HG02981 (cell line): ENCODE measurements at regions not wholly inside any gene's neighbourhood (a gene's known extent, or its start where the extent isn't known, plus 50 kb on each side); places are given as distances from the start of the nearest gene placed in this dataset.

Experiments
- ATAC-seq: cut with Tn5 transposase; IDR thresholded peaks from one replicate; pipeline ENCODE4 v1.9.1; 2021; ENCODE audit warnings: mild to moderate bottlenecking, moderate library complexity; ENCODE audit not compliant: unreplicated experiment

DNA sequence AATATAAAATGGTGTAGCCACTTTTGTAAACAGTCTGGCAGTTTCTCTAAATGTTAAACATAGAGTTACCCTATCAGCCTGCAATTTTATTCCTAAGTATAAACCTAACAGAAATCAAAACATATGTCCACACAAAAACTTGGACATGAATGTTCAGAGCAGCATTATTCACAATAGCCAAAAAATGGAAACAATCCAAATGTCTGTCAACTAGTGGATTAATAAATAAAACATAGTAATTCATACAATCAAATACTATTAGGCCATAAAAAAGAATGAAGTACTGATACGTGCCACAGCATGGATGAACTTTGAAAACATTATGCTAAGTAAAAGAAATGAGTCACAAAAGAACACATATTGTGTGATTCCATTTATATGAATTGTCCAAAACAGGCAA is 196.5 kb downstream of the NUAK1 start:
- no peak for ATAC-seq

DNA sequence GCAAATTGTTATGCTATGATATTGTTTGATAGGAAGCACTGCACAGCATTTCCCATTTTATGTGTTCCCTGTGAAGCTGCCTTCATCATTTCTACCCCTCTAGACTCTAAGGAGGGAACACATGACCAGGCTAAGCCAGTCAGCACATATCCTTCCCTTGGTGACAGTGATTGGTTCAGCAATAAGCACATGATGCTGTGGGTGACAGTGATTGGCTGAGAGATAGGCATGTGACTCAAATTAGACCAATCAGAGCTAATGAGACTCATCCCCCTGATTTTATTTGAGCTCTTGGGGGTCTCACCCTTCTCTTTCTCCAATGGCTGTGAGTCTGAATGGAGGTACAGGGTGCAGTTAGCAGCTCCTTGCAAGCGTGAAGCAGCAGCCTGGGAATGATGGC is 195.2 kb downstream of the NUAK1 start:
- no peak for ATAC-seq

DNA sequence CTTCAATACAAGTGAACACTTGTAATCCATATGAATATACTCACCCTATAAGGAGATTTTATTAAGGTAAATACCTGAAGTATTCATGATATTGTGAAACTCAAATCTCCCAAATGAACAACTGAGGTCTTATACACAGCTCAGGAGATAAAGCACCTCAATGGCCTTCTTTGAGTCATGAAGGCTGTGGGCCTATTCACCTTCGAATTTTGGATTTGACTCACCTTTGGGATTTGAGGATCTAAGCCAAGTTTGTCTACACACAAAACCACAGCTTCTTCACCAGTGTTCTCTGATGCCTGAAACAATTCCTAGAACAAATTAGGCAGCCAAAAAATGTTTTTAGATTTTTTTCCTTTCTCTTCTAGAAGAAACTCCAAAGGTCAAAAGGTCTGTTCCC is 194.1 kb downstream of the NUAK1 start:
- ATAC-seq = no peak

DNA sequence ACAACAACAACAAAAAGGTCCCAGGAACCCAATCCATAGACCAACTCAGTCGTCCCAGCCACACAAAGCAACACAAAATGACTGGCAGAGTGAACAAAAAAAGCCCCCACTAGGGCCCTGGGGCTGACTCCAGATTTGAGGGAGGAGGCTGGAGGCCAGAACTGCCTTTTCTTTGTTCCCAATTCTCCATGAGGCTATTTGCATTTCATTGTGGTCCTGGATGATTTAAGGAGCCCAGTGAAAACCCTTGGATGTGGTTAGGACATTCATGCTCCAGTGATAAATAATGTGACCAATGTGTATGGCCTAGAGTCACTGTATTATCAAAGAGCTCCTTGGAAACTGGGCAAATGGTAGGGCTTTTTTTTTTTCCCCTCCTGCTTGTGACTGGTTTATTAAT is 192.9 kb downstream of the NUAK1 start:
- no peak for ATAC-seq

DNA sequence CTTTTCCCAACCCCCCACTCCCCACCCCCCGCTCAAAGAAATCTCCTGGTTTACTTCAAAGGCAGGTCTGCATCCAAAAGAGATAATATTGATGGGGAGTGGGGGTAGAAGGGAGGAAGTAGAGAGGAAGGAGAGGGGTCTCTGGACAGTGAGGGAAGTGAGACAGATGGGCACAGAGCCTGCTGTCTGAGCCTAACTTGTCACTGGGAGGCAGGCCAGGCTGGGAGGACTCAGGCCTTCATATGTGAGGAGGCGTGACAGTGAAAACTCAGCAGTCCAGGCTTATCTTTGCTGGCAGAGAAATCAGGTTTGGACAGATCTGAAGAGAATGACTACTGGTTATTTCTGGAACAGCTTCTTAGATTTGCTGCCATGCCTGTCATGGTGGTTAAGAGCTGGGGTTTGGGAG is 192.3 kb downstream of the NUAK1 start:
- ATAC-seq = no peak

DNA sequence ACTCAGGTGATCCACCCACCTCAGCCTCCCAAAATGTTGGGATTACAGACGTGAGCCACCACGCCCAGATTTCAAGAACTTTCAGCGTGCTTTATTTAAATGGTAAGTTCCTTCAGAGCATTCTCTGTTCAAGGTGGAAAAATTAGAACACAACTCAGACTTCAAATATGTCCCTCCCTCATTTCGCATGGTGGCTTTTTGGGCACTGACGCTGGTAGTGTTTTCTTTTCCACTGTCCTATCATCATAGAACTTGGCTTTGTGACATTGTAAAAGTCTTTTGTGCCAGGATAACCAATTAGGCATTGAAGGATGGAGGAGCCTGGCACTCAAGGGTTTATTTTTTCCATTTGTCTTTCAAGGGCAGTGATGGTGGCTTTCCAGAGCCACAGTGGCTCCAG is 190.8 kb downstream of the NUAK1 start:
- no peak for ATAC-seq

DNA sequence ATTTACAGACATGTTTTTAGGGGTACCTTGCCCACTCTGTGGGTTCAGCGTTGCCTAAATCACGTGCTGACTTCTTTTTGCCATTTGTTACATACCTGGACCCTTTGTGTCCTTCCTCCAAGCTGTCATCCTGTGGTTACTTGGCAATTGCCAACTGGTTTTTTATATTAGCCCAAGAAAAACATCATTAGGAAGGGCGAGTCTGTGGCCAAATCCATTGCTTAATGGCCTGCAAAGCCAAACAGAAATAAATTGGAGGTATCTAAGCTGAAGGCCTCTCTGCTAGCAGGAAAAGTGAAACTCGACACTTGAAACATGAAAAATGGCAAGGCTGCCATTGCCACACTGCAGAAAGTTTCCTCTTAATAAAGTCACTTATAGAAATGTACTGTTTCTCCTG is 190.4 kb downstream of the NUAK1 start:
- ATAC-seq = no peak

DNA sequence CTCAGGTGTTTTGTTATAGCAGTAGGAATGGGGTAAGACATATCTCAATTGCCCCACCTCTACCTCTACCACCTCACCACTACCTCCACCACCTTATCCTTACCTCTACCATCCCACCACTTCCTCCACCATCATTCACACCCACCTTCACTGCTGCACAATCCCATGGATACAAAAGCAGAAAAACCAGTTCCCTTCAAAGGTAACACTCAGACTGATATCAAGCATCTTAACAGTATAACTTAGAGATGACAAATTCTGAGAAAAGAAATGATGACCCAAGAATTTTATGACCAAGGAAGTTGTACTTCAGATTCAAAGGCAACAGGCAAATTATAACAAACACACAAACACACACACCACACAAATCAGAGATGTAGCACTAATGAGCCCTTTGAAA is 189.4 kb downstream of the NUAK1 start:
- no peak for ATAC-seq

DNA sequence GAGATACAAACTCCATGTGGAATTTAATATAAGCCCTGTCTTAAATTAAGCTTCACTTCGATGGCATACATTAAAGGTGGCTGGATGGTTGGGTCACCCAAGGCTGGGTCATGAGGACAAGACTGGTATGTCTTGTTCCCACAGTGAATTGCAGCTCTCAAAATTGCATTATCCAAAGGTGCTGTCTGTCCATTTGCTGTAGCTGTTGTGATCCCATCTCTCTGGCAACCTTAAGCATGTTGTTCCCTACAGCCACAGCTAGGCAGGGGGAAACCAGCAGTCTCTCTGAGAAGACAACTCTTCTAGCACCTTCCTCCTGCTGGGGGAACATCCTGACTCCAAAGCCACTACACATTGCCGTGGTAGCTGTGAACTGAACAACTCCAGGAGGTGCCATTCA is 187.0 kb downstream of the NUAK1 start:
- no peak for ATAC-seq

DNA sequence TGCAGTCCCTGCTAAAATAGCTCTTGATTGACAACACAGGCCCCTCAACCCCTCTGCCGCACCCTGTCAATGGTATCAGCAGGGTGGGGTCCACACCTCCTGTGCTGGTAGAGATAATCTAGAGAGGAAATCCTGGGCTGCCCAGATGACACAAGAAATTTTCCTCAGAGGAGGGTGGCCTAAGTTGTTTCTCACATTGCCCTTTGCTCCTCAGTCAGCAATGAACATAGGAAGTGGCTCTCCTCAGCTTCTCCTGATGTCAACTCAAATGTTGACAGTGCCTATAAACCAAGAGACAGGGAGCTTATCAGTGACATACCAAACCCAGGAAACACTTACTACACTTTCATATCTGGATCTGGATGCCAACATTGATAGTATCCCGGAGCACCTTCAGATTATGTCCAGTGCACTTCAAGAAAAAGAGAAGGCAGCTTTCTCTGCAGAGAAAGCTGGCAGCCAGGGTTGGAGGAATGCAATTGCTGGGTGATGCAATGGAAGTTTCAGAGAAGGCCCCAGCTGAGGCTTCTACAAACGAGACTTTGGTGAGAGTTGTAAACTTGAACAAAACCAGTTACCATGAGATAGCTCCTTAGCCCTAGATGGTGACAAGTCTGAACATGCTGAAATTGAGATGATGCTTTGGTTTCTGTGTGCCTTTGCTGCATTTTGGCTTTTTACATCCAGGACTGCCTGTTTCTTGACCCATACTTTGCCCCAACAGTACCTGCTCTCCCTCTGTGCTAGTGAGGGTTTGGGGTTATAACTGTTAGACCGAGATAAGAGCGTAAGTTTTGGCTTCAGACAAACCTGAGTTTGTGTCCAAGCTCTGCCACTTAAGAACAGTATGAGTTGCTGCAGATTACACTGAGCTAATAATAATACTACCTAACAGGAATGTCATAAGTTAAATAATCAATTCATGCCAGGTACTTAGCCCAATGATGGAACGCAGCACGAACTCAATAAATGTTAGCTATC is 183.5 kb downstream of the NUAK1 start:
- no peak for ATAC-seq

DNA sequence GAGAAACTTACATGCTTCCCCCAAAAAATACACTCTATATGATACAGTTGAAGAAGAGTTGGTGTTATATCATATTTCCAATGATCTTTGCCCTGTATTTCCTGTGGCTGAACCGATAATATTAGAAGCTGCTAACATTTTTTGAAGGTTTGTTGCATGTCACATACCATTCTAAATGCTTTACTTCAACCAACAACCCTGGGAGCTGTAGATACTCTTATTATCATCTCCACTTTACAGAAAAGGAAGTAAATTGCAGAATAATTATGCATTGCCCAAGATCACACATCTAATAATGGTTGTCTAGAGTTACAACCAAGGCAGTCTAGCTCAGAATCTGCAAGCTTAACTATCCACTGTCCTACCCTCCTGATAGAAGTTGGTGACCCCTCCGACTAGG is 182.8 kb downstream of the NUAK1 start:
- no peak for ATAC-seq

DNA sequence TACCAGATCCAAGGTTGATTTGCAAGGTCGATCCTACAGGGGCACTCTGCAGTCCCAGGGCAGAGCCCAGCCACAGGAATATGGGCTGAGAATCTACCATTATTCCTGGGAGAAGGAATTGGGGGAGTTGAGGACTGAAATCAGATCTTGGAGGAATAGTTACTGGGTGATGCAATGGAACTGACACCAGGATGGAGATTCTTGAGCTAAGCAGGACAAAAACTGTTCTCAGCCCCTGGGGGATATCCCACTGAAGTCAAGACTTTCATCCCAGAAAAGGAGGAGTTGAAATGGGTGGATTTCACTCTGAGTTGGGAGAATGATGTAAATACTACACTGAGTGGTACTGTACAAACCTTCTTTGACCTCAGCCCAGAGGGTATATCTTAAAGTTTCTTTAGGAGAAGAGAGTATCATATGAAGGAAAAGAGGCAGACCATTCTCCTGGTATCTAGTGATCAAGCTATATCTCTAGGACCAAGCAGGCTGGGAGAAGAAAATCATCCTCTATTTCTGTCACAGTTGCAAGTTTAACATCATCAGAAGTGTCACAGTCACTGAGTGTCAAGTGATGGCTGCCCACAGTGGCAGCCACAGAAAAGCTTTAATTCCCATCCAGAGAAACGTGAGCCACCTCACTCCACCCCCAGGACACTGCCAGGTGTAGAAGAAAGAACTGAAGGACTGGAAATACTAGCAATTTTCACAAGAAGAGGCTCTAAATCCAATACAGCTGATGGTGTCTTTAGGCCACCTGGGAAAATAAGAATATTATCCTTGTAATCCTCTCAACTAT is 181.9 kb downstream of the NUAK1 start:
- ATAC-seq = no peak

DNA sequence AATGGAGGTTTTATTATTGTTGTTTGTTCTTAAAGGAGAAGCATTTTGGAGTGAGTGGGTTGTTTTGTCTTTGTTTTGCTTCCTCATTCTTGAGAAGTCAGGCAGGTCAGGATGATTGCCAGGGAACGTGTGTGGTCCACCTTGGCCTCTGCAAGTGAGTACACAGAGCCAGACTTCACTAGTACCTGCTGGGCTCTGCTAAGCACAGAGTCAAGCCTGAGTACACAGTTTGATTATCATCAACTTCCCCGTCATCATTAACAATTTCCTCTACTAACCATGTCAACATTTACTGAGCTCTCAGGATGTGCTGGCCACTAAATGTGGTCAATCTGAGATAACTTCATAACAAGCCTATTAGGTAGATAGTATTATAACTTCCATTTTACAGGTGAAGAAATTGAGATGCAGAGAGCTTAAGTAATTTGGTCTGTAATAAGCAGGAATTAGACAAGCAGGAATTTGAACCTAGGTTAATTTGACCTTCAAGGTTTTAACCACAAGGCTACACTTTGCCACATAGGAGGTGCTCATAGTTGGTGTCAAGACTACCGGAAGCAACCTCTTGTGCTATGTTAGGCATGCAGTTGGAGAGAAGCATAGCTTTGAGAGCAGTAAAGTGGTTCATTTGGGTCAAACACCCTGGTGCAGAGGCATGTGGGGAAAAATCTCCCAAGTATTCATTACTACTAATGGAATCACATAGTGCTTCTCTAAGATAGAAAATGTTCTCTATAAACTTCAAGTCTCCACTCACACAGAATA is 178.3 kb downstream of the NUAK1 start:
- no peak for ATAC-seq

DNA sequence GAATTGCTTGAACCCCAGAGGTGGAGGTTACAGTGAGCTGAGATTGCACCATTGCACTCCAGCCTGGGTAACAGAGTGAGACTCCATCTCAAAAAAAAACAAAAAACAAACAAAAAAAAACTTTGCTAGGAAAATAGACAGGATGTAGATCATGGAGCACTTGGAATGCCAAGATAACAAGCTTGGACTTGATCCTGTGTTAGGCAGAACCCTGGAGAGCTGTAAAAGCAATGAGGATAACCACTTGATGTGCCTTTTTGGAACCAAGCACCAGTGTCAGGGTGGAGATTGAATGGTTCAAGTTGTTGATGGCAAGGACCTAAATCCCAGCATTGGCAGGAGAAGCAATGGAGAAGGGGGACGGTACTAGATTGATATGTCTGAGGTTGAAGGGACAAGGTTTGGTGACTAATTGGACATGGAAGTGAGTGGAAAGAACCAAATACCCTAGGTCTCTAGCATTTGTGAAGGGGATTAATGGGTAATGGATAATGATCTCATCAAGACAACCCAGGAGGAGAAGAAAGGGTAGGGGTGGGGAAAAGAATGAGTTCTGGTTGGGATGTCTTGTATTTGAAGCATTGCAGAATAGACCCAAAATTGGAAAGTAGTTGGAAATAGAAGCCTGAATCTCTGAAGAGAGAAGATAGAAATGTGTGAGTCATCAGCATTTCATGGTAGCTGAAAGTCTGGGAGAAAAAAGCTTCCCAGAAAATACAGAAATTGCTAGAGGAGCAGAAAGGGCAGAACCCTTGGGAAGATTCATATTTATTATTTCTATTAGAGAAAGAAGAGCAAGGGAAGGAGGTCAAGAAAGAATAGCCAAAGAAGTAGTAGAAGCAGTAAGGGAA is 176.7 kb downstream of the NUAK1 start:
- no peak for ATAC-seq

DNA sequence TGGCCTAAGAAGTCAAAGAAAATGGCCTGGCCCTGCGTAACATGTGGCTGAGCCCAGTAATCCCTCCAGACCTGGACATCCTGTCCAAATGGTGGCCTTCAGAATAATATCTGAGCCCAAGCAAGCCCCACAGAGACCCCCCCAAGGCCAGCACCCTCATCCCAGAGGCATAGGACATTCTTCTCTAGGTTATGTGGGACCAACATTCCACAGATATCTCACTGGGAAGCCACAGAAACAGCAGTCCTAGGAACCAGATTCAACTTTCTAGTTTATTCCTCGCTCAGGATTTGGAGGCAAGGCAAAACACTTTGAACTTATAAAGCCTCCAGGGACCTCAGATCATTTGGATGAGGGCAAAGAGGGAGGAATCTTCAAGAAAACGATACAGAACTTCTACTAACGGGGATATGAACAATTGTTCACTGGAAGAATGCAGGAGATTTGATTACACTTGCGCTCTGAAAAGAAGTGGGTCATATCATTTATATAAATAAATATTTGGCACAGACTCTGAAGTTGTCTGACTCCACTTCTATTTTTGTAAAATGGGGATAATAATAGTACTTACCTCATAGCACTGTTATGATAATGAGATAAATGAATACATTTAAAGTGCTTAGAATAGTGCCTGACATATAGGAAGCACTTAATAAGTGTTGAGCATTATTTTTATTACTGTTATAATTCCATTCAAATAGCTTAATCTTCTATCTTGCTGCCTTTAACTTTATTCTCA is 171.5 kb downstream of the NUAK1 start:
- ATAC-seq = no peak

DNA sequence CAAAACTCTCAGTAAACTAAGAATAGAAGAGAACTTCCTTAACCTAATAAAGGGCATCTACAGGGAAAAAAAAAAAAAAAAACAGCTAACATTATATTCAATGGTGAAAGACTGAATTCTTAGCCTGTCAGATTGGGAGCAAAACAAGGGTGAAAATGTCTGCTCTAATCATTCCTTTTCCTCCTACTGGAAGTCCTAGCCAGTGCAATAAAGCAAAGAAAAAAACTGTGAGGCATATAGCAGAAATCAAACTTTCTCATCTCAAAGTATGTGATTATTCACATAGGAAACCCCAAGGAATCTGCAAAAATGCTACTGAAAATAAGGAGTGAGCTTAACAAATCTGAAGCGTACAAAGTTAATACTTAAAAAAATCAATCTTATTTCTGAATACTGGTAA is 170.7 kb downstream of the NUAK1 start:
- no peak for ATAC-seq

DNA sequence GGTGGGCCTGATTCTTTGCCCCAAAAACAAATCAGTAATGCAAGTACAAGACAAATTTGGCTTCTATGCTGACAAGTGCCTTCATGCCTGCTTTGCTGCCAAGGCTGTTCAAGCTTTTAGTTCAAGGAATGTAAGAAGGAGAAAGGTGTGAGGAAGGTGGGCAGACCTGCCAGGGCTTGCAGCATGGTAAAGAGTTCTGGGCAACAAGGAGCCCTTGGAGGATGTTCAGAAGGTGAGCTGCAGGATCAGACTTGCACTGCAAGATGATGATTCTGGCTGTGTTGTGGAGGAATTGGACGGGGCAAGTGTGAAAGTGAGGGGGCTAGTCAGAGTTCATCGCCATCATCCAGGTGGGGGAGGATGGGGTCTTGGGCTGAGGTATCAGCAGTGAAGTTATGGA is 167.9 kb downstream of the NUAK1 start:
- ATAC-seq = no peak

DNA sequence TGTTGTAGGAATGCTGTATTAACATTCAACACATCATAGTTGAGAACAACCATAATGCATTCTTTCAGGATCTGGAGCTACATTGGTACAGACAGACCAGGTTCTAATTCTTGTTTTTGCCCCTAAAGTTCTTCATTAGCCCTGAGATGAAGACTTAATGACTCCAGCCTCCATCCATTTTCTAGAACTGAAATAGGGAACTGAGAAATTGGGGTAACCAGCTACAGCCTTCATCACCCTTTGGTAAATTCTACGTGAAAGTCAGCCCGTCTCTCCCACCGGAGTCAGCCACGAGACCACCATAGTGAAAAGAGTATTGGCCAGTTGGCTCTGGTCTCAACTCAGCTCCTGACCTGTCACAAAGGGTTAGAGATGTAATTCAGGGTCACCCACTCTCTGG is 164.0 kb downstream of the NUAK1 start:
- no peak for ATAC-seq

DNA sequence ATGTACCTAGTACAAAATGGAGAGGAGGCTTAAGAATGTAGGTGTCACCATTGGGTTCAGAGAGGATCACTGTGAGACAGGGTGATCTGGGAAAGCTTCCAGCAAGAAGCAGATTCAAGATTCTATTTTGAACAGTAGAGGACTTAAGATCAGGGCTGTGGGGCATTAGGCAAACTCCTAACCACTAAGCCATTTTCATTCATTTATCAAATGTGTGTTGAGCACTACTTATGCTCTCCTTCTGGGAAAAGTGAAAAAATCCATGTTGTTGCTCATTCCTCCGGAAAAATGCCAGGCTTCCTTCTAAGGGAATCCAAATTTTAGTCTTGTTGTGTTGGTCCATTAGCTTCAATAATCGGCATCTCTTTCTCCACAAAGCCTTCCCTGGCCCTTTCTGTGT is 163.4 kb downstream of the NUAK1 start:
- ATAC-seq = no peak

DNA sequence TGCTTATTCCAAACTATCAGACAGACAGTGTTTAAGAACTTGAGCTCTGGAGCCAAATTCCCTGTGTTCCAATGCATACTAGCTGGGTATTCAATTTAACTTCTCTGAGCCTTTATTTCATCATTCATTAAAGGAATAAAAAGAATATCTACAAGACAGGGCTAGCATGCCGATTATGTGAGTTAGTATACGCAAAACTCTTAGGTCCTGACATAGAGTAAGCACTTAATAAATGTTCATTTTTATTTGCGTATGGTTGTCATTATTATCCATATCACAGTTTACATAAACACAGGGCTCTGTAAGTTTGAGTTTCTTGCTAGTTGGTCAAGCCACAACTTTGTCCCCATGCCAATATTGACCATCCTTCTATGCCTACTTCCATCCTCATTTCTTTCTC is 161.5 kb downstream of the NUAK1 start:
- no peak for ATAC-seq
